Activated CD4-positive, alpha-beta T cell treated with anti-CD3 and anti-CD28 coated beads, Interleukin-2, amount 50 U/mL, for 4 hours (primary cell): ENCODE measurements at regions not wholly inside any gene's neighbourhood (a gene's known extent, or its start where the extent isn't known, plus 50 kb on each side); places are given as distances from the start of the nearest gene placed in this dataset.

Source experiments
- DNase-seq, 2 experiments: peaks; one replicate each; pipeline ENCODE4 v3.0.0-alpha.2; 2020

- no peak for DNase-seq
Observed at GRCh38 chr15:93706495-93707292, 524.7 kb upstream of the MCTP2 start.

GRCh38 chr15:93705753-93706455 lies 525.5 kb upstream of the MCTP2 start:
- DNase-seq, result no peak

- no peak for DNase-seq
Observed at GRCh38 chr15:93703092-93703739, 528.1 kb upstream of the MCTP2 start.

- no peak for DNase-seq
Observed at GRCh38 chr15:93700051-93700450, 531.3 kb upstream of the MCTP2 start.

- DNase-seq, result no peak
Observed at GRCh38 chr15:93694033-93694432, 537.3 kb upstream of the MCTP2 start.

- DNase-seq, result no peak
Observed at GRCh38 chr15:93683651-93684050, 547.7 kb upstream of the MCTP2 start.

- no peak for DNase-seq
Observed at GRCh38 chr15:93671387-93671943, 559.9 kb upstream of the MCTP2 start.

GRCh38 chr15:93670931-93671330 lies 560.4 kb upstream of the MCTP2 start:
- no peak for DNase-seq

- no peak for DNase-seq
Observed at GRCh38 chr15:93664213-93664956, 567.0 kb upstream of the MCTP2 start.

- no peak for DNase-seq
Observed at GRCh38 chr15:93662162-93662885, 569.0 kb upstream of the MCTP2 start.

- DNase-seq, result no peak
Observed at GRCh38 chr15:93658026-93658816, 569.2 kb upstream of the RGMA start.

GRCh38 chr15:93656041-93656440 lies 567.0 kb upstream of the RGMA start:
- no peak for DNase-seq

GRCh38 chr15:93649691-93650235 lies 560.8 kb upstream of the RGMA start:
- DNase-seq, result no peak

- no peak for DNase-seq
Observed at GRCh38 chr15:93646193-93646592, 557.2 kb upstream of the RGMA start.

GRCh38 chr15:93645594-93645993 lies 556.6 kb upstream of the RGMA start:
- DNase-seq, result no peak

- DNase-seq, result no peak
Observed at GRCh38 chr15:93644595-93644994, 555.6 kb upstream of the RGMA start.

GRCh38 chr15:93640411-93640962 lies 551.5 kb upstream of the RGMA start:
- DNase-seq, result no peak

GRCh38 chr15:93631958-93632618 lies 543.1 kb upstream of the RGMA start:
- DNase-seq, result no peak

GRCh38 chr15:93619597-93619996 lies 530.6 kb upstream of the RGMA start:
- no peak for DNase-seq

GRCh38 chr15:93617443-93617842 lies 528.4 kb upstream of the RGMA start:
- DNase-seq, result no peak
